H1 (cell line): ENCODE measurements at regions not wholly inside any gene's neighbourhood (a gene's known extent, or its start where the extent isn't known, plus 50 kb on each side); places are given as distances from the start of the nearest gene placed in this dataset.

Source experiments
- BACH1 ChIP-seq: IDR thresholded peaks from 2 replicates; pipeline ENCODE4 v1.6.1; 2012; ENCODE audit warnings: low read length, improper control_type of control experiment
- CHD2 ChIP-seq: IDR thresholded peaks from 2 replicates; pipeline ENCODE4 v1.6.1; 2012; ENCODE audit warnings: low read length, improper control_type of control experiment
- CHD7 ChIP-seq: fragments of 300-600 bp; sonication (generic); IDR thresholded peaks from 2 replicates; pipeline ENCODE4 v1.7.1; 2012; ENCODE audit warnings: low read length, moderate library complexity, mild to moderate bottlenecking, inconsistent platforms; ENCODE audit not compliant: insufficient replicate concordance
- GTF2F1 ChIP-seq: IDR thresholded peaks from 2 replicates; pipeline ENCODE4 v1.6.1; 2012; ENCODE audit warnings: low read depth, low read length, improper control_type of control experiment, borderline replicate concordance
- SAP30 ChIP-seq: fragments of 300-600 bp; sonication (generic); IDR thresholded peaks from 2 replicates; pipeline ENCODE4 v1.7.1; 2012; ENCODE audit warnings: low read length, moderate library complexity, mild to moderate bottlenecking, inconsistent platforms; ENCODE audit not compliant: insufficient read depth, insufficient replicate concordance

- TF ChIP-seq CHD7 (no peak), SAP30 (no peak), GTF2F1 (no peak), CHD2 (no peak), BACH1 (no peak)
These were observed 385.8 kb upstream of the MAF start (continued) for GRCh38 chr16:79986352-79986751.
